Endodermal cell (in vitro differentiated cells): ENCODE measurements at regions not wholly inside any gene's neighbourhood (a gene's known extent, or its start where the extent isn't known, plus 50 kb on each side); places are given as distances from the start of the nearest gene placed in this dataset.

Experiments
- DNase-seq: peaks from one replicate; pipeline ENCODE4 v3.0.0-alpha.2; 2017
- H3K27ac ChIP-seq: 2 replicates; pipeline ENCODE4 v1.5.1; 2013; ENCODE audit warnings: mild to moderate bottlenecking, low read depth, low read length, moderate library complexity
- H3K27me3 ChIP-seq: 2 replicates; pipeline ENCODE4 v1.6.1; 2013; ENCODE audit warnings: mild to moderate bottlenecking, low read length, moderate library complexity; ENCODE audit not compliant: insufficient read depth, control insufficient read depth, poor library complexity, severe bottlenecking
- H3K36me3 ChIP-seq: 2 replicates; pipeline ENCODE4 v1.7.0; 2013; ENCODE audit warnings: mild to moderate bottlenecking, low read length, moderate library complexity; ENCODE audit not compliant: control insufficient read depth, insufficient read depth
- H3K4me1 ChIP-seq: one replicate; pipeline ENCODE4 v1.7.0; 2013; ENCODE audit warnings: low read length; ENCODE audit not compliant: control insufficient read depth, insufficient read depth
- H3K4me3 ChIP-seq: 2 replicates; pipeline ENCODE4 v1.5.1; 2013; ENCODE audit warnings: mild to moderate bottlenecking, low read length, moderate library complexity
- H3K9ac ChIP-seq: 2 replicates; pipeline ENCODE4 v1.6.1; 2013; ENCODE audit warnings: mild to moderate bottlenecking, low read length, moderate library complexity; ENCODE audit not compliant: poor library complexity, severe bottlenecking; ENCODE audit errors: extremely low read depth
- H3K9me3 ChIP-seq: 2 replicates; pipeline ENCODE4 v1.6.1; 2013; ENCODE audit warnings: mild to moderate bottlenecking, low read length, moderate library complexity; ENCODE audit not compliant: control insufficient read depth
- H3K27ac Mint-ChIP-seq: 2 replicates; pipeline ENCODE4 v1.8.0; 2020; ENCODE audit warnings: mixed read lengths
- H3K27me3 Mint-ChIP-seq: 2 replicates; pipeline ENCODE4 v1.8.0; 2021; ENCODE audit warnings: mild to moderate bottlenecking, mixed read lengths; ENCODE audit not compliant: insufficient read depth
- H3K36me3 Mint-ChIP-seq: 2 replicates; pipeline ENCODE4 v1.8.0; 2020; ENCODE audit warnings: low read depth, mixed read lengths
- H3K4me1 Mint-ChIP-seq: 2 replicates; pipeline ENCODE4 v1.8.0; 2020; ENCODE audit warnings: mixed read lengths
- H3K4me3 Mint-ChIP-seq: 2 replicates; pipeline ENCODE4 v1.8.0; 2020; ENCODE audit warnings: mild to moderate bottlenecking, moderate library complexity, mixed read lengths
- H3K9me3 Mint-ChIP-seq: 2 replicates; pipeline ENCODE4 v1.8.0; 2020; ENCODE audit warnings: mild to moderate bottlenecking, mixed read lengths
- WGBS, 2 experiments: methylation state at CpG; one replicate each; pipeline versions ENCODE4 v1.1.5 to v1.1.7; 2013; ENCODE audit warnings: missing lambda C conversion rate in 2 of 2, mixed read lengths in 1 of 2; ENCODE audit not compliant: insufficient coverage in 1 of 2, insufficient read length in 1 of 2; 5-methylcytosine and 5-hydroxymethylcytosine counted together
- TF ChIP-seq, protein P1 (sequence below): fragments of 200-600 bp; sonication (generic); conservative IDR thresholded peaks from 2 replicates; pipeline ENCODE4 v1.5.0; 2021; ENCODE audit warnings: antibody characterized with exemption, mild to moderate bottlenecking

GRCh38 chrX:42140320-42140719 is 217.0 kb upstream of the CASK start:
- peaks cover 55% of the 10 kb centered on the region for H3K9me3 Mint-ChIP-seq
- TF ChIP-seq, protein P1, sequence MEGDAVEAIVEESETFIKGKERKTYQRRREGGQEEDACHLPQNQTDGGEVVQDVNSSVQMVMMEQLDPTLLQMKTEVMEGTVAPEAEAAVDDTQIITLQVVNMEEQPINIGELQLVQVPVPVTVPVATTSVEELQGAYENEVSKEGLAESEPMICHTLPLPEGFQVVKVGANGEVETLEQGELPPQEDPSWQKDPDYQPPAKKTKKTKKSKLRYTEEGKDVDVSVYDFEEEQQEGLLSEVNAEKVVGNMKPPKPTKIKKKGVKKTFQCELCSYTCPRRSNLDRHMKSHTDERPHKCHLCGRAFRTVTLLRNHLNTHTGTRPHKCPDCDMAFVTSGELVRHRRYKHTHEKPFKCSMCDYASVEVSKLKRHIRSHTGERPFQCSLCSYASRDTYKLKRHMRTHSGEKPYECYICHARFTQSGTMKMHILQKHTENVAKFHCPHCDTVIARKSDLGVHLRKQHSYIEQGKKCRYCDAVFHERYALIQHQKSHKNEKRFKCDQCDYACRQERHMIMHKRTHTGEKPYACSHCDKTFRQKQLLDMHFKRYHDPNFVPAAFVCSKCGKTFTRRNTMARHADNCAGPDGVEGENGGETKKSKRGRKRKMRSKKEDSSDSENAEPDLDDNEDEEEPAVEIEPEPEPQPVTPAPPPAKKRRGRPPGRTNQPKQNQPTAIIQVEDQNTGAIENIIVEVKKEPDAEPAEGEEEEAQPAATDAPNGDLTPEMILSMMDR: no peak
- H3K27me3 ChIP-seq: no peaks in the 10 kb centered on the region

DNA sequence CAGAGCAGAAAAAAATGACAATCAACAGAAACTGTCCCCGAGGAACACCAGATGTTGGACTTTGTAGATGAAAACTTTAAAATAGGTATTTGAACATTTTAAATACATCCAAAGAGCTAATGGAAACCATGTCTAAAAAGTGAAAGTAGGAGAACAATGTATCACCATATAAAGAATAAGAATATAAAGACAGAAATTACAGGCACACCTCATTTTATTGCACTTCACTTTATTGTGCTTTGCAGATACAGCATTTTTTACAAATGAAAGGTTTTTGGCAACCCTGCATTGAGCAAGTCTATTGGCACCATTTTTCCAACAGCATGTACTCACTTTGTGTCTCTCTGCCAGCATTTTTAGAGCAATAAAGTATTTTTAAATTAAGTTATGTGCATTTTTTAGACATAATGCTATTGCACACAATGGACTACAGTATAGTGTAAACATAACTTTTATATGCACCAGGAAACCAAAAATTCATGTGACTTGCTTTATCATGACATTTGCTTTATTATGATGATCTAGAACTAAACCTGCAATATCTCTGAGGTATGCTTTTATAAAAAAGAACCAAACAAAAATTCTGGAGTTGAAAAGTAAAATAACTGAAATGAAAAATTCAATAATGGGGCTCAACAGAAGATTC is 212.4 kb upstream of the CASK start:
- Histone ChIP-seq H3K27ac (no peak overlapping the region), H3K4me1 (no peaks in the 10 kb centered on the region), H3K9ac (no peak overlapping the region), H3K4me3 (no peak overlapping the region), H3K27me3 (no peaks in the 10 kb centered on the region), H3K9me3 (peaks cover 5% of the 10 kb centered on the region), H3K36me3 (no peaks in the 10 kb centered on the region)
- no CpG with 5 or more reads among the region's 1 CpG for WGBS, 2 experiments
- Mint-ChIP-seq H3K9me3 (peaks cover 32% of the 10 kb centered on the region), H3K36me3 (no peaks in the 10 kb centered on the region), H3K27ac (no peak overlapping the region), H3K4me1 (no peaks in the 10 kb centered on the region), H3K4me3 (no peak overlapping the region), H3K27me3 (no peaks in the 10 kb centered on the region)
- TF ChIP-seq, protein P1: no peak
- DNase-seq: no peak

More at GRCh38 chrX:42140320-42140719, 217.0 kb upstream of the CASK start:
- no peak overlapping the region for H3K27ac ChIP-seq
- DNase-seq: no peak
- no peak overlapping the region for H3K4me3 ChIP-seq
- H3K4me1 Mint-ChIP-seq: no peaks in the 10 kb centered on the region
- peaks cover 5% of the 10 kb centered on the region for H3K9me3 ChIP-seq
- H3K36me3 Mint-ChIP-seq: no peaks in the 10 kb centered on the region
- H3K4me1 ChIP-seq: no peaks in the 10 kb centered on the region
- no peak overlapping the region for H3K27ac Mint-ChIP-seq
- no peak overlapping the region for H3K4me3 Mint-ChIP-seq
- H3K36me3 ChIP-seq: no peaks in the 10 kb centered on the region
- H3K9ac ChIP-seq: no peak overlapping the region
- H3K27me3 Mint-ChIP-seq: no peaks in the 10 kb centered on the region

- peaks cover 31% of the 10 kb centered on the region for H3K9me3 Mint-ChIP-seq
- Histone ChIP-seq H3K36me3 (no peaks in the 10 kb centered on the region), H3K4me3 (no peak overlapping the region), H3K9ac (no peak overlapping the region), H3K27ac (no peak overlapping the region), H3K9me3 (no peaks in the 10 kb centered on the region), H3K4me1 (no peaks in the 10 kb centered on the region), H3K27me3 (no peaks in the 10 kb centered on the region)
- H3K4me3 Mint-ChIP-seq: no peak overlapping the region
- H3K4me1 Mint-ChIP-seq: peaks cover 3% of the 10 kb centered on the region
- no peaks in the 10 kb centered on the region for H3K36me3 Mint-ChIP-seq
- H3K27me3 Mint-ChIP-seq: no peaks in the 10 kb centered on the region
- TF ChIP-seq, protein P1: no peak
- no peak overlapping the region for H3K27ac Mint-ChIP-seq
- DNase-seq: no peak
Observed at GRCh38 chrX:42131856-42132255, 208.5 kb upstream of the CASK start.
